ENCODE measurements at regions not wholly inside any gene's neighbourhood (a gene's known extent, or its start where the extent isn't known, plus 50 kb on each side); places are given as distances from the start of the nearest gene placed in this dataset.

- no peak for ATAC-seq
- intact Hi-C loops (cut with DNase I, micrococcal nuclease): no loop called here
- no peak for DNase-seq
Measured at GRCh38 chr16:86808863-86809444, 230.6 kb downstream of the FOXL1 start.

- intact Hi-C loops (cut with DNase I, micrococcal nuclease): no loop called here
- DNase-seq (no peak), ATAC-seq (no peak)
Measured at GRCh38 chr16:86809458-86809955, 231.2 kb downstream of the FOXL1 start.

- ATAC-seq: no peak
Measured at GRCh38 chr16:86810062-86810461, 231.7 kb downstream of the FOXL1 start.

GRCh38 chr16:86812363-86812970 lies 234.1 kb downstream of the FOXL1 start:
- intact Hi-C loops (cut with DNase I, micrococcal nuclease): no loop called here
- ATAC-seq: no peak
- no peak for DNase-seq

More at GRCh38 chr16:86810062-86810461, 231.7 kb downstream of the FOXL1 start:
- intact Hi-C loops (cut with DNase I, micrococcal nuclease): no loop called here
- DNase-seq: no peak

DNA sequence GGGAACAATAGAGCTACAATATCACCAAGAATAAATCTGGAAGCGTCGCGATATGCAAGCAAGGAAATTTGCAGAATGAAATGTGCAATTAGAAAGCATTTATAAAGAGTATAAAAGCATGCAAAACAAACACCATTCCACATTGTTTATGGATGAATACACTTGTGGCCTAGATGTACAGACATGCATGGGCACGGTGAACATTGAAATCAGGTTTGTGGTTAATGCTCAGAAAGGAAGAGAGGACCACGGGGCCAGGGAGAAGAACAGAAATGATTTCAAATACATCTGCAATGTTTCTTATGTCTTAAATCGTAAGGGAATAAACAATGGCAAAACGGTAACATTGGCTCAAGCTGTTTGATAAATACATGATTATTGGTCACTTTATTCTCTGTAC lies 235.9 kb downstream of the FOXL1 start:
- DNase-seq (no peak), ATAC-seq (no peak)
- intact Hi-C loops (cut with DNase I, micrococcal nuclease): no loop called here

GRCh38 chr16:86816930-86817625 lies 238.7 kb downstream of the FOXL1 start:
- intact Hi-C loops (cut with DNase I, micrococcal nuclease): no loop called here
- DNase-seq (no peak), ATAC-seq (no peak)

GRCh38 chr16:86818671-86819532 lies 240.6 kb downstream of the FOXL1 start:
- ATAC-seq (no peak), DNase-seq (no peak)
- intact Hi-C loops (cut with DNase I, micrococcal nuclease): no loop called here

GRCh38 chr16:86819533-86819892 lies 241.2 kb downstream of the FOXL1 start:
- intact Hi-C loops (cut with DNase I, micrococcal nuclease): no loop called here
- no peak for ATAC-seq

GRCh38 chr16:86821895-86822294 lies 243.5 kb downstream of the FOXL1 start:
- intact Hi-C loops (cut with DNase I, micrococcal nuclease): no loop called here
- DNase-seq (no peak), ATAC-seq (no peak)

More at GRCh38 chr16:86819533-86819892, 241.2 kb downstream of the FOXL1 start:
- DNase-seq: no peak

DNA sequence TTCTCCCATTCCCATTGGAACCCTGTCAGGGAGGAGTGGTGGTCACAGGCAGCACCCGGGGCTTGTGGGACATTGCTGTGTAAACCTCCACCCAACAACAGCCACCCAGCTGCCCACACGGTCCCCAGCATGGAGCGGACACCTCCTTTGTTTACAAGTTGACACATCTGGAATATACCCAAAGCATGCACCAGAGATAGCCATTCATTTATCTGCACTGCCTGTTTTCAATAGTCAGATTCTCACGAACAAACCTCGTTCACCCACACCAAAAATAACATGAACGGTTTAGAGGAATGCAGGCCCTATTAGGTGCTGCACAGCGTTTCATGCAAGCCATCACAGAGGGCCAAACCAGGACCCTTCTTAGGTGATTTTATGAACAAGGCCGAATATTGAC lies 244.8 kb downstream of the FOXL1 start:
- no peak for DNase-seq
- ATAC-seq: no peak
- intact Hi-C loops (cut with DNase I, micrococcal nuclease): no loop called here

GRCh38 chr16:86823888-86824671 lies 245.7 kb downstream of the FOXL1 start:
- intact Hi-C loops (cut with DNase I, micrococcal nuclease): no loop called here
- DNase-seq: no peak
- no peak for ATAC-seq

- intact Hi-C loops (cut with DNase I, micrococcal nuclease): no loop called here
- DNase-seq (no peak), ATAC-seq (no peak)
Measured at GRCh38 chr16:86824751-86825296, 246.5 kb downstream of the FOXL1 start.

DNA sequence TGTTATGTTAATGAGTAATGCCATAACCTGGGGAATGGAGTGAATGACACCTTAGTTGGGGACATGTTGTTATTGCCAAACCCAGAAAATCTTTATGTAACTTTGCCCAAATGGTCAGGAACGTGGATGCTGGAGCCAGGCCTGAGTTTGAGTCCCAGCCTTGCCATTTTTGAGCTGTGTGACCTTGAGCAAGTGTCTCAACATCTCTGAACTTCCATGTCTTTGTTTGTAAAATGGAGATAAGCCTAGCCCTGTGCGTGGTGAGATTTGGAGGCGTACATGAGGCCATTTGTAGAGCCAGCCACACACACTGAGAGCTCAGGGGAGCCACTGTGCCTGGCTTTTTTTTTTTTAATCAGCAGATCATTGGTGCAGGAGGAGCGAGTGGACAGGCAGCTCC lies 247.3 kb downstream of the FOXL1 start:
- ATAC-seq: no peak
- intact Hi-C loops (cut with DNase I, micrococcal nuclease): no loop called here
- DNase-seq: no peak

DNA sequence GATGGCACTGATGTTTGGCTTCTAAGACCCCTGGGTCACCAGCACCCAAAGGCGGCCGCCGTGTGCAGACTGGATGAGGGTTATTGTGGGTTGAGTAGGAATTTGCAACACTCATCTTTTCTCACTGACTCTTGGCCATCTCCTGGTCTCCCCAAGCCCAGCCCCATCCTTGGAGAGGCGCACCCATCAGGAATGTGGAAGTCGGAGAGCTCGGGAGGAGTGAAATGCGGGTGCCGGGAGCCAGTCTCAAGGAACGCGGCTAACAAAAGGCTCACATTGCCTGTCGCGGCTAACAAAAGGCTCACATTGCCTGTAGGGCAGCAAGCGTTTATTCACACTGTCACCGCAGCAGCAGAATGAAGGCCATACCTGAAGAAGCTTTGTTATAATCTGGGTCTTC lies 248.6 kb downstream of the FOXL1 start:
- no peak for DNase-seq
- intact Hi-C loops (cut with DNase I, micrococcal nuclease): no loop called here
- no peak for ATAC-seq

GRCh38 chr16:86827521-86827920 lies 249.2 kb downstream of the FOXL1 start:
- intact Hi-C loops (cut with DNase I, micrococcal nuclease): no loop called here
- DNase-seq: no peak
- no peak for ATAC-seq

- DNase-seq (no peak), ATAC-seq (no peak)
- intact Hi-C loops (cut with DNase I, micrococcal nuclease): no loop called here
Measured at GRCh38 chr16:86828202-86828601, 249.9 kb downstream of the FOXL1 start.

- DNase-seq (no peak), ATAC-seq (no peak)
Measured at GRCh38 chr16:86828653-86829052, 250.3 kb downstream of the FOXL1 start.

DNA sequence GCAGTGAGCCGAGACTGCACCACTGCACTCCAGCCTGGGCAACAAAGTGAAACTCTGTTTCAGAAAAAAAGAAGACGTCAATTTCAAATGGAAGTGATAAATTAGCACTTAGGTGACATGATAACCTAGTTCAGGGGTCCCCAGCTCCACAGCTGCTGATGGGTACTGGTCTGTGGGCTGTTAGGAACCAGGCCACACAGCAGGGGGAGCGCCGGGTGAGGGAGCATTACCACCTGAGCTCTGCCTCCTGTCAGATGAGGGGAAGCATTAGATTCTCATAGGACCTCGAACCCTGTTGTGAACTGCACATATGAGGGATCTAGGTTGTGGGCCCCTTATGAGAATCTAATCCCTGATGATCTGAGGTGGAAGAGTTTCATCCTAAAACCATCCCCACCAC lies 253.0 kb downstream of the FOXL1 start:
- ATAC-seq (no peak), DNase-seq (no peak)
- intact Hi-C loops (cut with DNase I, micrococcal nuclease): no loop called here

More at GRCh38 chr16:86828653-86829052, 250.3 kb downstream of the FOXL1 start:
- intact Hi-C loops (cut with DNase I, micrococcal nuclease): no loop called here

Data from left colon (tissue), 2 donors.